RWPE2 (cell line): ENCODE measurements at regions not wholly inside any gene's neighbourhood (a gene's known extent, or its start where the extent isn't known, plus 50 kb on each side); places are given as distances from the start of the nearest gene placed in this dataset.

Experiments used
- ATAC-seq: fragments of 200-7000 bp; cut with Tn5 transposase; 3 replicates; pipeline ENCODE4 v1.9.1; 2021; ENCODE audit warnings: low read depth
- DNase-seq: peaks from one replicate; pipeline ENCODE4 v3.0.0-alpha.2; 2020; ENCODE audit warnings: low spot score
- H3K27ac ChIP-seq: fragments of 450-650 bp; 2 replicates; pipeline ENCODE4 v1.5.1; 2017; ENCODE audit warnings: mild to moderate bottlenecking; ENCODE audit not compliant: poor library complexity, severe bottlenecking
- H3K27me3 ChIP-seq: fragments of 250-450 bp; sonication (Bioruptor Pico); 2 replicates; pipeline ENCODE4 v1.5.1; 2021; ENCODE audit warnings: mild to moderate bottlenecking, moderate library complexity; ENCODE audit not compliant: insufficient read depth, poor library complexity, severe bottlenecking
- H3K36me3 ChIP-seq: fragments of 250-450 bp; sonication (Bioruptor Pico); 2 replicates; pipeline ENCODE4 v1.5.1; 2020; ENCODE audit warnings: low read depth, mild to moderate bottlenecking, moderate library complexity
- H3K4me1 ChIP-seq: fragments of 250-450 bp; sonication (Bioruptor Pico); 2 replicates; pipeline ENCODE4 v1.5.1; 2021; ENCODE audit warnings: mild to moderate bottlenecking, moderate library complexity; ENCODE audit not compliant: insufficient read depth, poor library complexity, severe bottlenecking
- H3K4me3 ChIP-seq: fragments of 250-450 bp; sonication (Bioruptor Pico); 2 replicates; pipeline ENCODE4 v1.5.1; 2021; ENCODE audit warnings: mild to moderate bottlenecking, moderate library complexity; ENCODE audit not compliant: severe bottlenecking
- H3K9me3 ChIP-seq: fragments of 250-450 bp; sonication (Bioruptor Pico); 2 replicates; pipeline ENCODE4 v1.5.1; 2021; ENCODE audit warnings: mild to moderate bottlenecking, moderate library complexity; ENCODE audit not compliant: severe bottlenecking
- CTCF ChIP-seq: fragments of 450-650 bp; IDR thresholded peaks from one replicate; pipeline ENCODE4 v1.5.1; 2017; ENCODE audit warnings: mild to moderate bottlenecking, moderate library complexity; ENCODE audit not compliant: poor library complexity, severe bottlenecking

GRCh38 chr7:13603661-13604060 lies 385.8 kb downstream of the ETV1 start:
- ATAC-seq = no peak
- TF ChIP-seq CTCF = no peak

GRCh38 chr7:13604178-13604577 lies 385.3 kb downstream of the ETV1 start:
- DNase-seq (no peak), ATAC-seq (no peak)
- no peaks in the 10 kb centered on the region for H3K27me3 ChIP-seq
- H3K36me3 ChIP-seq = no peaks in the 10 kb centered on the region
- H3K4me3 ChIP-seq = no peak overlapping the region
- H3K27ac ChIP-seq = no peak overlapping the region
- TF ChIP-seq CTCF = no peak
- H3K4me1 ChIP-seq = no peaks in the 10 kb centered on the region
- H3K9me3 ChIP-seq = no peaks in the 10 kb centered on the region

More at GRCh38 chr7:13603661-13604060, 385.8 kb downstream of the ETV1 start:
- no peak overlapping the region for H3K27ac ChIP-seq
- H3K9me3 ChIP-seq = no peaks in the 10 kb centered on the region
- no peaks in the 10 kb centered on the region for H3K4me1 ChIP-seq
- H3K4me3 ChIP-seq = no peak overlapping the region
- no peak for DNase-seq
- no peaks in the 10 kb centered on the region for H3K27me3 ChIP-seq
- H3K36me3 ChIP-seq = no peaks in the 10 kb centered on the region

GRCh38 chr7:13610372-13610771 lies 379.1 kb downstream of the ETV1 start:
- DNase-seq (no peak), ATAC-seq (no peak)
- no peak for TF ChIP-seq CTCF
- H3K27me3 ChIP-seq = no peaks in the 10 kb centered on the region
- H3K9me3 ChIP-seq = no peaks in the 10 kb centered on the region
- no peaks in the 10 kb centered on the region for H3K4me1 ChIP-seq
- H3K36me3 ChIP-seq = no peaks in the 10 kb centered on the region
- H3K4me3 ChIP-seq = no peak overlapping the region
- no peak overlapping the region for H3K27ac ChIP-seq

- ATAC-seq (no peak), DNase-seq (no peak)
- Histone ChIP-seq H3K4me1 (no peaks in the 10 kb centered on the region), H3K27me3 (no peaks in the 10 kb centered on the region), H3K4me3 (no peak overlapping the region), H3K27ac (no peak overlapping the region), H3K9me3 (no peaks in the 10 kb centered on the region), H3K36me3 (no peaks in the 10 kb centered on the region)
- TF ChIP-seq CTCF = no peak
Measured at GRCh38 chr7:13615679-13616078, 373.8 kb downstream of the ETV1 start.

- no peak for DNase-seq
- H3K27me3 ChIP-seq = no peaks in the 10 kb centered on the region
Measured at GRCh38 chr7:13627455-13627854, 362.0 kb downstream of the ETV1 start.

More at GRCh38 chr7:13627455-13627854, 362.0 kb downstream of the ETV1 start:
- no peaks in the 10 kb centered on the region for H3K9me3 ChIP-seq
- H3K4me3 ChIP-seq = no peak overlapping the region
- no peak overlapping the region for H3K27ac ChIP-seq
- no peak for TF ChIP-seq CTCF
- no peaks in the 10 kb centered on the region for H3K36me3 ChIP-seq
- H3K4me1 ChIP-seq = no peaks in the 10 kb centered on the region
- no peak for ATAC-seq
